Mesothelial cell of epicardium (in vitro differentiated cells): ENCODE measurements at regions not wholly inside any gene's neighbourhood (a gene's known extent, or its start where the extent isn't known, plus 50 kb on each side); places are given as distances from the start of the nearest gene placed in this dataset.

Experiments
- DNase-seq, 2 experiments: peaks; one replicate each; pipeline ENCODE4 v3.0.0; 2021; ENCODE audit warnings: low spot score in 2 of 2; ENCODE audit not compliant: unreplicated experiment in 2 of 2
- H3K27ac Mint-ChIP-seq: 2 replicates; pipeline ENCODE4 v1.8.0; 2021; ENCODE audit warnings: mixed read lengths
- H3K27me3 Mint-ChIP-seq: 2 replicates; pipeline ENCODE4 v1.8.0; 2021; ENCODE audit warnings: low read depth, mixed read lengths
- H3K36me3 Mint-ChIP-seq: 2 replicates; pipeline ENCODE4 v1.8.0; 2021; ENCODE audit warnings: mixed read lengths
- H3K4me1 Mint-ChIP-seq: 2 replicates; pipeline ENCODE4 v1.8.0; 2021; ENCODE audit warnings: mixed read lengths
- H3K4me3 Mint-ChIP-seq: 2 replicates; pipeline ENCODE4 v1.8.0; 2021; ENCODE audit warnings: mild to moderate bottlenecking, moderate library complexity, mixed read lengths
- H3K9me3 Mint-ChIP-seq: 2 replicates; pipeline ENCODE4 v1.8.0; 2021; ENCODE audit warnings: mixed read lengths
- TF ChIP-seq, protein P1 (sequence below): fragments of 200-600 bp; sonication (generic); IDR thresholded peaks from one replicate; pipeline ENCODE4 v1.5.0; 2021; ENCODE audit warnings: antibody characterized with exemption; ENCODE audit not compliant: unreplicated experiment

DNA sequence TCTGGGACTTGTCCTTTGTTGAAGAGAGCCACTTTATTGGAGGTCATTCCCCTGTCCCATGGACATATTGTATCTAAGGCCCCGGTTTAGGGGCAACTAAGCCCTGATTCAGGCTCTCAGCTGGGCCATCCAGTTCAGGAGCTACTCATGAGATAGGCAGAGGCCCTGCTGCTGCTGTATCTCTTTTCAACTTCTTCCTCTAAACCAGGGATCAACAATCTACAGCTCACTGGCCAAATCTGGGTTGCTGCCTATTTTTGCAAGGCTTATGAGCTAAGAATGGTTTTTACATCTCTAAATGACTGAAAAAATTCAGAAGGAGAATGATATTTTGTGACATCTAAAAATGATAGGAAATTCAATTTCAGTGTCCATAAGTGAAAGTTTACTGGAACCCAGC is 166.8 kb upstream of the GLI3 start:
- peaks cover 33% of the 10 kb centered on the region for H3K4me1 Mint-ChIP-seq

DNA sequence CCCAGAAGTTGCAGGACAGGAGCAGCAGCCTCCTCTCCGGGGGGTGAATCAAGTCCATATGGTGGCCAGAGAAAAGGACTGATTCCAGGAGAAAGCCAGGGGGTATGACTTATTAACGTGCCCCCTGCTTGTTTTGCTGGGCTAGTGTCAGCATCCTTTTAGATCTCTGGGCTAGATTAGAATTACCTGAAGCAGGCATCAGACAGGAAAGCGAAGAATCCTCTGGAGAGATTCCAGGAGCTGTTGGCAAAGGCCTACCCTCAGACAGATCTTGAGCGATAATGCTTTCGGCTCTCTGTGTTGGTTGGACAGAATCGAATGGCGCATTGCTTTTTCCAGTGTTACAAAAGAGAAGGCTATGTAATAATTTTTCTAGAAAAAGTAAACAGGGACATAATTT is 164.0 kb upstream of the GLI3 start:
- no peak overlapping the region for H3K27ac Mint-ChIP-seq
- TF ChIP-seq, protein P1, sequence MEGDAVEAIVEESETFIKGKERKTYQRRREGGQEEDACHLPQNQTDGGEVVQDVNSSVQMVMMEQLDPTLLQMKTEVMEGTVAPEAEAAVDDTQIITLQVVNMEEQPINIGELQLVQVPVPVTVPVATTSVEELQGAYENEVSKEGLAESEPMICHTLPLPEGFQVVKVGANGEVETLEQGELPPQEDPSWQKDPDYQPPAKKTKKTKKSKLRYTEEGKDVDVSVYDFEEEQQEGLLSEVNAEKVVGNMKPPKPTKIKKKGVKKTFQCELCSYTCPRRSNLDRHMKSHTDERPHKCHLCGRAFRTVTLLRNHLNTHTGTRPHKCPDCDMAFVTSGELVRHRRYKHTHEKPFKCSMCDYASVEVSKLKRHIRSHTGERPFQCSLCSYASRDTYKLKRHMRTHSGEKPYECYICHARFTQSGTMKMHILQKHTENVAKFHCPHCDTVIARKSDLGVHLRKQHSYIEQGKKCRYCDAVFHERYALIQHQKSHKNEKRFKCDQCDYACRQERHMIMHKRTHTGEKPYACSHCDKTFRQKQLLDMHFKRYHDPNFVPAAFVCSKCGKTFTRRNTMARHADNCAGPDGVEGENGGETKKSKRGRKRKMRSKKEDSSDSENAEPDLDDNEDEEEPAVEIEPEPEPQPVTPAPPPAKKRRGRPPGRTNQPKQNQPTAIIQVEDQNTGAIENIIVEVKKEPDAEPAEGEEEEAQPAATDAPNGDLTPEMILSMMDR: no peak
- H3K4me1 Mint-ChIP-seq: peaks cover 15% of the 10 kb centered on the region
- H3K9me3 Mint-ChIP-seq: no peaks in the 10 kb centered on the region
- DNase-seq: no peak
- no peaks in the 10 kb centered on the region for H3K36me3 Mint-ChIP-seq
- no peaks in the 10 kb centered on the region for H3K27me3 Mint-ChIP-seq
- no peak overlapping the region for H3K4me3 Mint-ChIP-seq

More for the DNA sequence above, 166.8 kb upstream of the GLI3 start:
- no peak overlapping the region for H3K4me3 Mint-ChIP-seq
- H3K9me3 Mint-ChIP-seq: no peaks in the 10 kb centered on the region
- DNase-seq: no peak
- no peak overlapping the region for H3K27ac Mint-ChIP-seq
- H3K27me3 Mint-ChIP-seq: no peaks in the 10 kb centered on the region
- TF ChIP-seq, protein P1: no peak
- no peaks in the 10 kb centered on the region for H3K36me3 Mint-ChIP-seq

DNA sequence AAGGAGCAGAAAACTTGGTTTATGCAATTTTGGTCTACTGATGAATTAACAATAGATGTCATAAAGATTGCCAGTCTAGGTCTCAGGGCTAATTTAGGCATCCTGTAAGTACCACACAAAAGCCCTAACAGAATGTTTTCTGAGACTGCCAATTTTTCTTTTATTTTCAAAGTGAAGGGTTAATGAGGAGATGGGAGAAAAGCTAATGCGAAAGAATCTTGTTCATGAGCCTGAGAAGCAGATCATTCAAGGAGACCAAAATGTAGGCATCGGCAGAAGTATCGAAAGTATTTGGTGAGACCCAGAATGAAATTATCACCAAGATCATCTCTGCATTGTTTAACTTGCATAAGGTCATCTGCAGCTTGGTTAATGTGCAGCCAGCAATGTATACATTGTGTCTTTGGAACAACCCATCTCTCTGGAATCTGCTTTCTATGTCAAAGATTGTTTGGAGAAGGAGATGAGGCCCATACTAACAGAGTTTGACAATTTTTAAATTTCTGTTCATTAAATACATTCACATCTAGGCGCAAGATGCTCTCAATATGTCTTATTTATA is 163.3 kb upstream of the GLI3 start:
- no peak for DNase-seq
- Mint-ChIP-seq H3K36me3 (no peaks in the 10 kb centered on the region), H3K4me3 (no peak overlapping the region), H3K4me1 (peaks cover 15% of the 10 kb centered on the region), H3K27ac (no peak overlapping the region), H3K9me3 (no peaks in the 10 kb centered on the region), H3K27me3 (no peaks in the 10 kb centered on the region)
- TF ChIP-seq, protein P1: no peak

DNA sequence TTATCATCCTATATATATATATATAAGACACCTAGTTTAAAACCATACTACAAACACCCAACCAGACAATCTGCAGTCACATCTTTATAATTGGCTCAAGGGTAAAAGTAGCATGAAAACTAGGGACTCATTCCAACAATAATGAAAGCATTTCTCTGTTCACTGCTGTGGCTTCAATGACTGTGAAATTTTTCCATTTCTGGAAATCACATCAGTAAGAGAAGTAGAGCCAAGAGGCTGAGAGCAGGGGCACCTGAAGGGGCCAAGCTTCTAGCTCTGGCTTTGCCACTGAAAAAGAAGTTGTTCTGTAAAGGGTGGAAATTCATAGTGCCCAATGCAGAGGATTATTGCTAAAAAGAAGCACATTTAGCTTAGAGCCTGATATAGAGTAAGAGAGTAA is 158.6 kb upstream of the GLI3 start:
- peaks cover 29% of the 10 kb centered on the region for H3K4me1 Mint-ChIP-seq

DNA sequence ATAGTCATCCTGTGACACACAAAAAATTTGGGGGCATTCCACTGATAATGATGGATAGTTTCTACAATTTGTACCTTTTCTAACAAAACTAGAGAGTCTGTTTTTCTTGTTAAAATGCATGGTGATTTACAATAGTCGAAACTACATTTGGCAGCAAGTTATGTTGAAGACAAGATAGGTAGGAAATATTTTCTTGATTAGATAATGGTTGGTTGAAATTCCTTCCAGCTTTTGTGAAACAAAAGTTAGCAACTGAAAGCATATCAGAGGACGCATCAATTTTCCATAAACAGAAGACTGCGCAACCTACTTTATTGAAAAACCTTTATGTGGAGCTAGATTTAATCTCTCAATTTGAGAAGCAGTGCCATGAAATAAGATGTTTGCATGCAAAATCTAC is 155.8 kb upstream of the GLI3 start:
- H3K9me3 Mint-ChIP-seq: no peaks in the 10 kb centered on the region
- H3K27me3 Mint-ChIP-seq: no peaks in the 10 kb centered on the region
- H3K36me3 Mint-ChIP-seq: no peaks in the 10 kb centered on the region
- TF ChIP-seq, protein P1: no peak
- DNase-seq: no peak
- no peak overlapping the region for H3K4me3 Mint-ChIP-seq
- H3K4me1 Mint-ChIP-seq: peaks cover 29% of the 10 kb centered on the region
- H3K27ac Mint-ChIP-seq: peak overlapping the region; percentile 90

More for the DNA sequence above, 158.6 kb upstream of the GLI3 start:
- TF ChIP-seq, protein P1: no peak
- Mint-ChIP-seq H3K27me3 (no peaks in the 10 kb centered on the region), H3K27ac (peak overlapping the region; percentile 50), H3K9me3 (no peaks in the 10 kb centered on the region), H3K4me3 (no peak overlapping the region), H3K36me3 (no peaks in the 10 kb centered on the region)
- DNase-seq: no peak

DNA sequence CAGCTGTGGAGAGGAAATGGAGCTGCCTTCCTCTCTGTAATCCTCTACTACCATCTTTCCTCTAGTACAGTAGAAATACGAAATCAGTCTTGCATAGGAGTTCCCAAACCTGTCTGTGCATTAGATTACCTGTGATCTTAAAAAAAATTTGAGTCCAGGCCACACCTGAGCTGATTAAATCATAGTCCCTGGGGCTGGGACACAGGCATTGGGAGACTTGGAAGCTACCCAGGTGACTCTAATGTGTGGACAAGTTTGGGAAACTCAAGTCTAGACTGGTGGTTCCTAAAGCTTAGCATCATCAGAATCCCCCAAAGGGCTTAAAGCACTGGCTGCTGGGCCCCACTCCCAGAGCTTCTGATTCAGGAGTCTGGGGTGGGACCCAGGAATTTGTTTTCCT is 152.7 kb upstream of the GLI3 start:
- no peak overlapping the region for H3K27ac Mint-ChIP-seq
- no peak for DNase-seq
- no peaks in the 10 kb centered on the region for H3K9me3 Mint-ChIP-seq
- no peak overlapping the region for H3K4me3 Mint-ChIP-seq
- no peaks in the 10 kb centered on the region for H3K27me3 Mint-ChIP-seq
- H3K4me1 Mint-ChIP-seq: peaks cover 22% of the 10 kb centered on the region
- H3K36me3 Mint-ChIP-seq: no peaks in the 10 kb centered on the region
- TF ChIP-seq, protein P1: no peak
